HepG2 (cell line): ENCODE measurements at regions not wholly inside any gene's neighbourhood (a gene's known extent, or its start where the extent isn't known, plus 50 kb on each side); places are given as distances from the start of the nearest gene placed in this dataset.

Experiments
- ATAC-seq: fragments of 200-7000 bp; cut with Tn5 transposase; 3 replicates; pipeline ENCODE4 v1.9.1; 2020; ENCODE audit warnings: mild to moderate bottlenecking, moderate library complexity
- BruUV-seq: library from RNA; stranded (reverse); fragments of 400-500 nt; replicated peaks from 2 replicates; lab custom pipeline; 2021; lab: Mats Ljungman, UMichigan
- CTCF ChIA-PET: fragments of 300-600 bp; formaldehyde crosslinking; extraction: SDS; loops from one replicate; lab custom pipeline; 2021; ENCODE audit warnings: low total read pairs, inconsistent platforms, low intra/inter-chr PET ratio; lab: Yijun Ruan, JAX
- POLR2A ChIA-PET: fragments of 350-600 bp; sonication (Branson Sonifier 250); formaldehyde crosslinking; loops from one replicate; lab custom pipeline; 2020; ENCODE audit warnings: antibody characterized with exemption, inconsistent platforms; lab: Yijun Ruan, JAX
- DNase-seq: peaks from one replicate; pipeline ENCODE4 v3.0.0-alpha.2; 2015; ENCODE audit warnings: low spot score
- FAIRE-seq: peaks from 3 replicates; lab custom pipeline; 2011; peaks lifted over from hg19 to GRCh38; lab: Jason Lieb, UNC
- H2AFZ ChIP-seq: one replicate; pipeline ENCODE4 v1.6.1; 2011; ENCODE audit warnings: low read length, inconsistent platforms
- H3K27ac ChIP-seq: fragments of 300-600 bp; 3 replicates; pipeline ENCODE4 v1.8.0; 2011; ENCODE audit warnings: mixed run types, mild to moderate bottlenecking, mixed read lengths, low read length, inconsistent platforms; ENCODE audit not compliant: insufficient read depth; ENCODE audit errors: extremely low read length
- H3K27me3 ChIP-seq, 2 experiments: fragments of 200-600 bp in 1 of 2; 2 replicates in 1 of 2; 3 replicates in 1 of 2; pipeline versions ENCODE4 v1.6.0 to v1.8.0; 2011; ENCODE audit warnings: low read length in 2 of 2, mild to moderate bottlenecking in 2 of 2, moderate library complexity in 2 of 2, inconsistent platforms in 1 of 2; ENCODE audit not compliant: insufficient read depth in 2 of 2, control insufficient read depth in 1 of 2
- H3K36me3 ChIP-seq, 2 experiments: fragments of 200-600 bp in 1 of 2; replicated peaks in 1 of 2; 2 replicates in 1 of 2; 3 replicates in 1 of 2; pipeline versions ENCODE4 v1.5.1 to v1.8.0; 2011; ENCODE audit warnings: low read length in 2 of 2, inconsistent platforms in 1 of 2; ENCODE audit not compliant: insufficient read depth in 2 of 2, control insufficient read depth in 1 of 2
- H3K4me1 ChIP-seq: 2 replicates; pipeline ENCODE4 v1.5.1; 2012; ENCODE audit warnings: low read length, inconsistent platforms; ENCODE audit not compliant: insufficient read depth
- H3K4me2 ChIP-seq: 2 replicates; pipeline ENCODE4 v1.6.0; 2011; ENCODE audit warnings: low read depth, low read length, inconsistent platforms
- H3K4me3 ChIP-seq, 3 experiments: fragments of 200-600 bp in 1 of 3; sonication (generic), shearing (Covaris generic) in 1 of 3; replicated peaks in 1 of 3; 2 replicates each; pipeline ENCODE4 v1.5.1; 2011 to 2016; ENCODE audit warnings: low read length in 3 of 3, inconsistent platforms in 2 of 3, low read depth in 2 of 3, mild to moderate bottlenecking in 2 of 3, control low read depth in 1 of 3, mixed read lengths in 1 of 3; ENCODE audit not compliant: insufficient read depth in 1 of 3
- H3K79me2 ChIP-seq: one replicate; pipeline ENCODE4 v1.6.1; 2011; ENCODE audit warnings: low read length, inconsistent platforms; ENCODE audit not compliant: insufficient read depth
- H3K9ac ChIP-seq: 2 replicates; pipeline ENCODE4 v1.6.0; 2011; ENCODE audit warnings: mild to moderate bottlenecking, low read depth, low read length, inconsistent platforms; ENCODE audit not compliant: insufficient read depth
- H3K9me3 ChIP-seq: 2 replicates; pipeline ENCODE4 v1.5.1; 2012; ENCODE audit warnings: mild to moderate bottlenecking, low read length
- H4K20me1 ChIP-seq: 2 replicates; pipeline ENCODE4 v1.6.0; 2011; ENCODE audit warnings: inconsistent platforms, mild to moderate bottlenecking, low read length, moderate library complexity; ENCODE audit not compliant: insufficient read depth
- ATF1 ChIP-seq: IDR thresholded peaks from 2 replicates; pipeline ENCODE4 v1.6.1; 2016; ENCODE audit warnings: mild to moderate bottlenecking, control low read depth
- CAMTA2 ChIP-seq: sonication (generic); formaldehyde crosslinking; IDR thresholded peaks from 2 replicates; pipeline ENCODE4 v1.4.0; 2020; ENCODE audit warnings: mild to moderate bottlenecking, missing genetic modification reagents, borderline replicate concordance
- E2F1 ChIP-seq: sonication (generic); formaldehyde crosslinking; IDR thresholded peaks from 2 replicates; pipeline ENCODE4 v1.5.0; 2020; ENCODE audit warnings: missing genetic modification reagents
- GLI4 ChIP-seq: sonication (generic); formaldehyde crosslinking; IDR thresholded peaks from 2 replicates; pipeline ENCODE4 v1.5.1; 2020; ENCODE audit warnings: missing genetic modification reagents, mild to moderate bottlenecking, moderate library complexity, borderline replicate concordance
- KDM6A ChIP-seq: IDR thresholded peaks from 2 replicates; pipeline ENCODE4 v1.6.1; 2016; ENCODE audit warnings: low read depth
- KLF15 ChIP-seq: sonication (generic); formaldehyde crosslinking; IDR thresholded peaks from 2 replicates; pipeline ENCODE4 v1.8.1; 2023; ENCODE audit warnings: borderline replicate concordance, mild to moderate bottlenecking, inconsistent platforms, missing genetic modification reagents, mixed read lengths
- NONO ChIP-seq, 2 experiments: fragments of 450-650 bp in 1 of 2; sonication (generic) in 1 of 2; formaldehyde crosslinking in 1 of 2; IDR thresholded peaks in 1 of 2; conservative IDR thresholded peaks in 1 of 2; 2 replicates each; pipeline versions ENCODE4 v1.6.1 to v1.8.0; 2017 to 2022; ENCODE audit warnings: mild to moderate bottlenecking in 1 of 2, missing genetic modification reagents in 1 of 2, moderate library complexity in 1 of 2
- SATB2 ChIP-seq: sonication (generic); formaldehyde crosslinking; IDR thresholded peaks from 2 replicates; pipeline ENCODE4 v1.5.0; 2020; ENCODE audit warnings: missing genetic modification reagents
- SNAI1 ChIP-seq: sonication (generic); formaldehyde crosslinking; IDR thresholded peaks from 2 replicates; pipeline ENCODE4 v1.5.0; 2020; ENCODE audit warnings: mild to moderate bottlenecking, missing genetic modification reagents, borderline replicate concordance
- SRF ChIP-seq: IDR thresholded peaks from 2 replicates; pipeline ENCODE4 v1.6.1; 2011; ENCODE audit warnings: mild to moderate bottlenecking, low read depth, low read length, moderate library complexity
- YEATS2 ChIP-seq: sonication (generic); formaldehyde crosslinking; IDR thresholded peaks from 2 replicates; pipeline ENCODE4 v1.4.0; 2020; ENCODE audit warnings: missing genetic modification reagents, borderline replicate concordance
- ZBTB7B ChIP-seq: sonication (generic); formaldehyde crosslinking; IDR thresholded peaks from 2 replicates; pipeline ENCODE4 v1.4.0; 2020; ENCODE audit warnings: missing genetic modification reagents
- ZNF160 ChIP-seq: sonication (generic); formaldehyde crosslinking; IDR thresholded peaks from 2 replicates; pipeline ENCODE4 v1.8.0; 2022; ENCODE audit warnings: mild to moderate bottlenecking, inconsistent platforms, missing genetic modification reagents
- ZNF180 ChIP-seq: sonication (generic); formaldehyde crosslinking; IDR thresholded peaks from 2 replicates; pipeline ENCODE4 v1.4.0; 2020; ENCODE audit warnings: low read depth, missing genetic modification reagents, borderline replicate concordance
- ZNF317 ChIP-seq: sonication (generic); formaldehyde crosslinking; IDR thresholded peaks from 2 replicates; pipeline ENCODE4 v1.5.0; 2020; ENCODE audit warnings: mild to moderate bottlenecking, missing genetic modification reagents
- ZNF432 ChIP-seq: sonication (generic); formaldehyde crosslinking; IDR thresholded peaks from 2 replicates; pipeline ENCODE4 v1.5.0; 2020; ENCODE audit warnings: missing genetic modification reagents, mild to moderate bottlenecking, borderline replicate concordance
- ZSCAN20 ChIP-seq: sonication (generic); formaldehyde crosslinking; IDR thresholded peaks from 2 replicates; pipeline ENCODE4 v1.4.0; 2020; ENCODE audit warnings: missing genetic modification reagents, mild to moderate bottlenecking, borderline replicate concordance
- WGBS: methylation state at CpG from one replicate; pipeline ENCODE4 v1.1.6; 2017; ENCODE audit warnings: low lambda C conversion rate; 5-methylcytosine and 5-hydroxymethylcytosine counted together
- in situ Hi-C: cut with HindIII; loops from 2 replicates; pipeline ENCODE4 v1.10.0; 2017; ENCODE audit warnings: low pct_unique_long_range_greater_than_20kb; ENCODE audit not compliant: extremely low pct_ligation_motif_present
- intact Hi-C: fragments of 100-400 bp; cut with micrococcal nuclease; formaldehyde crosslinking; loops from one replicate; pipeline ENCODE4 v1.10.0; 2022; ENCODE audit not compliant: unreplicated experiment
- TF ChIP-seq, protein P1 (sequence below): sonication (generic); formaldehyde crosslinking; IDR thresholded peaks from 2 replicates; pipeline ENCODE4 v1.8.1; 2022; ENCODE audit warnings: mild to moderate bottlenecking, missing genetic modification reagents
- TF ChIP-seq, protein P2 (sequence below): sonication (generic); formaldehyde crosslinking; IDR thresholded peaks from 2 replicates; pipeline ENCODE4 v1.4.0; 2020; ENCODE audit warnings: missing genetic modification reagents; ENCODE audit errors: not compliant biosample characterization

DNA sequence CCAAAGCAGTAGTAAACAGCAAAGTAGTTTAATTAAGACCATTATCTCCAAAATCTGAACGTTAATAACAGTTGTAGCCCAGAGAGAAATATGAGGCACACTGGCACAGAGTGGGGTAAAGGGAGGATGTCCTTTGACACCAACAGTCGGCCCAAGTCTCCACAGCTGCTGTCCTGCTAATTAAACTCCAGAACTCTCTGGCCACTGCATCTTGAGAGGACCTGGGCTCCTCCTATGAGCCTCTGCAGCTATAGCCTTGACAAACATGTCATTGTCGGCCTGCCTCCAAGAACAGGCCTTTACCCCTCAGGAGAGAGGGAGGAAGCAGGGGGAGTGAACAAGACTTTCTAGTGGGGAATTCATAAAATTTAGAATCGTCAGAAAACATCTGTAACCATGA is 1170.4 kb downstream of the UQCRFS1 start:
- H3K27me3 ChIP-seq, result no peaks in the 10 kb centered on the region
- CTCF ChIA-PET, result no interaction called here
- WGBS, result 1% methylated on average over 4 of the region's 4 CpGs
- no peaks in the 10 kb centered on the region for H4K20me1 ChIP-seq
- no peaks in the 10 kb centered on the region for H3K79me2 ChIP-seq
- no peaks in the 10 kb centered on the region for H3K36me3 ChIP-seq
- no peaks in the 10 kb centered on the region for H3K4me1 ChIP-seq
- intact Hi-C loops (no loop called here), in situ Hi-C loops (no loop called here)
- H3K4me2 ChIP-seq, result no peak overlapping the region
- BruUV-seq, result no TSS peak
- H2AFZ ChIP-seq, result no peak overlapping the region
- H3K4me3 ChIP-seq, result no peak overlapping the region
- DNase-seq, result no peak
- peaks cover 100% of the 10 kb centered on the region for H3K9me3 ChIP-seq
- H3K27ac ChIP-seq, result no peak overlapping the region
- FAIRE-seq, result no peak
- POLR2A ChIA-PET, result no interaction called here
- no peak for ATAC-seq
- no peak overlapping the region for H3K9ac ChIP-seq
- TF ChIP-seq E2F1, result no peak
- TF ChIP-seq, protein P1, sequence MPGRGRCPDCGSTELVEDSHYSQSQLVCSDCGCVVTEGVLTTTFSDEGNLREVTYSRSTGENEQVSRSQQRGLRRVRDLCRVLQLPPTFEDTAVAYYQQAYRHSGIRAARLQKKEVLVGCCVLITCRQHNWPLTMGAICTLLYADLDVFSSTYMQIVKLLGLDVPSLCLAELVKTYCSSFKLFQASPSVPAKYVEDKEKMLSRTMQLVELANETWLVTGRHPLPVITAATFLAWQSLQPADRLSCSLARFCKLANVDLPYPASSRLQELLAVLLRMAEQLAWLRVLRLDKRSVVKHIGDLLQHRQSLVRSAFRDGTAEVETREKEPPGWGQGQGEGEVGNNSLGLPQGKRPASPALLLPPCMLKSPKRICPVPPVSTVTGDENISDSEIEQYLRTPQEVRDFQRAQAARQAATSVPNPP, result no peak
- TF ChIP-seq KLF15 (CRISPR knock-in tag), result no peak
- no peak for TF ChIP-seq ZNF180 (CRISPR knock-in tag)
- no peak for TF ChIP-seq GLI4 (CRISPR knock-in tag)
- no peak for TF ChIP-seq ZNF432 (CRISPR knock-in tag)
- TF ChIP-seq ZBTB7B (CRISPR knock-in tag), result no peak
- TF ChIP-seq ZSCAN20, result no peak
- no peak for TF ChIP-seq ZNF317 (CRISPR knock-in tag)
- no peak for TF ChIP-seq SRF
- no peak for TF ChIP-seq SATB2 (CRISPR knock-in tag)
- TF ChIP-seq KDM6A (CRISPR knock-in tag), result no peak
- no peak for TF ChIP-seq NONO (IDR thresholded peaks at IDR 0.05)
- TF ChIP-seq NONO (CRISPR knock-in tag; conservative IDR thresholded peaks at IDR 0.05), result no peak
- TF ChIP-seq CAMTA2 (CRISPR knock-in tag), result no peak
- no peak for TF ChIP-seq ZNF160 (CRISPR knock-in tag)
- no peak for TF ChIP-seq YEATS2
- no peak for TF ChIP-seq ATF1 (CRISPR knock-in tag)
- no peak for TF ChIP-seq SNAI1 (CRISPR knock-in tag)
- TF ChIP-seq, protein P2, sequence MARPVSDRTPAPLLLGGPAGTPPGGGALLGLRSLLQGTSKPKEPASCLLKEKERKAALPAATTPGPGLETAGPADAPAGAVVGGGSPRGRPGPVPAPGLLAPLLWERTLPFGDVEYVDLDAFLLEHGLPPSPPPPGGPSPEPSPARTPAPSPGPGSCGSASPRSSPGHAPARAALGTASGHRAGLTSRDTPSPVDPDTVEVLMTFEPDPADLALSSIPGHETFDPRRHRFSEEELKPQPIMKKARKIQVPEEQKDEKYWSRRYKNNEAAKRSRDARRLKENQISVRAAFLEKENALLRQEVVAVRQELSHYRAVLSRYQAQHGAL (CRISPR knock-in tag), result no peak
